ENCODE measurements at regions not wholly inside any gene's neighbourhood (a gene's known extent, or its start where the extent isn't known, plus 50 kb on each side); places are given as distances from the start of the nearest gene placed in this dataset.
"Not testable (repeated sequence)": the region's sequence is repeated elsewhere in the genome, so short reads cannot be mapped to it uniquely, and the experiment has no call there.

DNA sequence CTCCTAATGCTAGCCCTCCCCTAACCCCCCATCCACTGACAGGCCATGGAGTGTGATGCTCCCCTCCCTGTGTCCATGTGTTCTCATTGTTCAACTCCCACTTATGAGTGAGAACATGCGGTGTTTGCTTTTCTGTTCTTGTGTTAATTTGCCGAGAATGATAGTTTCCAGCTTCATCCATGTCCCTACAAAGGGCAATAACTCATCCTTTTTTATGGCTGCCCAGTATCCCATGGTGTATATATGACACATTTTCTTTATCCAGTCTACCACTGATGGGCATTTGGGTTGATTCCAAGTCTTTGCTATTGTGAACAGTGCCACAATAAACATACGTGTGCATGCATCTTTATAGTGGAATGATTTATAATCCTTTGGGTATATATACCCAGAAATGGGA, 779.0 kb downstream of the PCDH7 start:
- TF ChIP-seq SIN3A (conservative IDR thresholded peaks at IDR 0.05 in 1 of 2, IDR thresholded peaks at IDR 0.05 in 1 of 2; ENCODE audit: low read depth in 1 of 2, low read length in 2 of 2); POLR2A (IDR thresholded peaks at IDR 0.05; ENCODE audit: control extremely low read depth in 1 of 2, low read depth in 2 of 2, low read length in 2 of 2); GABPA (IDR thresholded peaks at IDR 0.05; ENCODE audit: borderline replicate concordance, insufficient read depth, low read length); EZH2 (IDR thresholded peaks at IDR 0.05; ENCODE audit: low read depth, low read length, severe bottlenecking); ASH2L (IDR thresholded peaks at IDR 0.05; ENCODE audit: low read length); MAFK (IDR thresholded peaks at IDR 0.05; ENCODE audit: low read depth, low read length); CHD1 (IDR thresholded peaks at IDR 0.05; ENCODE audit: low read depth, low read length); TAF1 (IDR thresholded peaks at IDR 0.05; ENCODE audit: low read depth, low read length): not testable (repeated sequence)
- TF ChIP-seq, protein P1, sequence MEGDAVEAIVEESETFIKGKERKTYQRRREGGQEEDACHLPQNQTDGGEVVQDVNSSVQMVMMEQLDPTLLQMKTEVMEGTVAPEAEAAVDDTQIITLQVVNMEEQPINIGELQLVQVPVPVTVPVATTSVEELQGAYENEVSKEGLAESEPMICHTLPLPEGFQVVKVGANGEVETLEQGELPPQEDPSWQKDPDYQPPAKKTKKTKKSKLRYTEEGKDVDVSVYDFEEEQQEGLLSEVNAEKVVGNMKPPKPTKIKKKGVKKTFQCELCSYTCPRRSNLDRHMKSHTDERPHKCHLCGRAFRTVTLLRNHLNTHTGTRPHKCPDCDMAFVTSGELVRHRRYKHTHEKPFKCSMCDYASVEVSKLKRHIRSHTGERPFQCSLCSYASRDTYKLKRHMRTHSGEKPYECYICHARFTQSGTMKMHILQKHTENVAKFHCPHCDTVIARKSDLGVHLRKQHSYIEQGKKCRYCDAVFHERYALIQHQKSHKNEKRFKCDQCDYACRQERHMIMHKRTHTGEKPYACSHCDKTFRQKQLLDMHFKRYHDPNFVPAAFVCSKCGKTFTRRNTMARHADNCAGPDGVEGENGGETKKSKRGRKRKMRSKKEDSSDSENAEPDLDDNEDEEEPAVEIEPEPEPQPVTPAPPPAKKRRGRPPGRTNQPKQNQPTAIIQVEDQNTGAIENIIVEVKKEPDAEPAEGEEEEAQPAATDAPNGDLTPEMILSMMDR (IDR thresholded peaks at IDR 0.05; ENCODE audit: control extremely low read depth in 1 of 3, insufficient read depth in 1 of 3, low read depth in 1 of 3, low read length in 3 of 3) = not testable (repeated sequence)
- TF ChIP-seq, protein P2, sequence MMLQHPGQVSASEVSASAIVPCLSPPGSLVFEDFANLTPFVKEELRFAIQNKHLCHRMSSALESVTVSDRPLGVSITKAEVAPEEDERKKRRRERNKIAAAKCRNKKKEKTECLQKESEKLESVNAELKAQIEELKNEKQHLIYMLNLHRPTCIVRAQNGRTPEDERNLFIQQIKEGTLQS (IDR thresholded peaks at IDR 0.05; ENCODE audit: insufficient read depth, low read depth, low read length) = not testable (repeated sequence)
